ENCODE measurements at regions not wholly inside any gene's neighbourhood (a gene's known extent, or its start where the extent isn't known, plus 50 kb on each side); places are given as distances from the start of the nearest gene placed in this dataset.

DNA sequence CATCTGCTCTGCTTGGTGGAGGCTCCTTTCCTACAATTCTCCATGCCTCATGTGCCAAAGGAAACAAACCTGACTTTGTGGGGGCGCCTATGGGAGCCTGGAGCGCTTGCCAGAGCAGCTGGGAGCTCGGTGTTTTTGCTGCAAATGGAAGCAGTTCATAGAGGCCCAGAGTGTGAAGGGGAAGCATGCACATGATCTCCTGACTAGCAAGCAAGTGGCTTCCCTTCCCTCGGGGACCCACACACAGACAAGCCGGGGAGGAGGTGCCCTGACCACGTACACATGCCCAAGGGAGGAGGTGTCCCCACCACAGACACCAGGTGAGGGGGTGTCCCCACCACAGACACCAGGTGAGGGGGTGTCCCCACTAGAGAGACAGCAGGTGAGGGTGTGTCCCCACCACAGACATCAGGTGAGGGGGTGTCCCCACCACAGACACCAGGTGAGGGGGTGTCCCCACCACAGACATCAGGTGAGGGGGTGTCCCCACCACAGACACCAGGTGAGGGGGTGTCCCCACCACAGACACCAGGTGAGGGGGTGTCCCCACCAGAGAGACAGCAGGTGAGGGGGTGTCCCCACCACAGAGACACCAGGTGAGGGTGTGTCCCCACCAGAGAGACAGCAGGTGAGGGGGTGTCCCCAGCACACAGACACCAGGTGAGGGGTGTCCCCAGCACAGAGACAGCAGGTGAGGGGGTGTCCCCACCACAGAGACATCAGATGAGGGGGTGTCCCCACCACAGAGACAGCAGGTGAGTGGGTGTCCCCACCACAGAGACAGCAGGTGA, 106.8 kb downstream of the CRYAA start:
- TF ChIP-seq, protein P1, sequence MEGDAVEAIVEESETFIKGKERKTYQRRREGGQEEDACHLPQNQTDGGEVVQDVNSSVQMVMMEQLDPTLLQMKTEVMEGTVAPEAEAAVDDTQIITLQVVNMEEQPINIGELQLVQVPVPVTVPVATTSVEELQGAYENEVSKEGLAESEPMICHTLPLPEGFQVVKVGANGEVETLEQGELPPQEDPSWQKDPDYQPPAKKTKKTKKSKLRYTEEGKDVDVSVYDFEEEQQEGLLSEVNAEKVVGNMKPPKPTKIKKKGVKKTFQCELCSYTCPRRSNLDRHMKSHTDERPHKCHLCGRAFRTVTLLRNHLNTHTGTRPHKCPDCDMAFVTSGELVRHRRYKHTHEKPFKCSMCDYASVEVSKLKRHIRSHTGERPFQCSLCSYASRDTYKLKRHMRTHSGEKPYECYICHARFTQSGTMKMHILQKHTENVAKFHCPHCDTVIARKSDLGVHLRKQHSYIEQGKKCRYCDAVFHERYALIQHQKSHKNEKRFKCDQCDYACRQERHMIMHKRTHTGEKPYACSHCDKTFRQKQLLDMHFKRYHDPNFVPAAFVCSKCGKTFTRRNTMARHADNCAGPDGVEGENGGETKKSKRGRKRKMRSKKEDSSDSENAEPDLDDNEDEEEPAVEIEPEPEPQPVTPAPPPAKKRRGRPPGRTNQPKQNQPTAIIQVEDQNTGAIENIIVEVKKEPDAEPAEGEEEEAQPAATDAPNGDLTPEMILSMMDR (IDR thresholded peaks at IDR 0.05; ENCODE audit: low read depth, low read length, missing control alignments), result no peak
- in situ Hi-C loops (cut with HindIII; ENCODE audit: low sequenced_read_pairs), result no loop called here
- no peak for DNase-seq (ENCODE audit: low read depth)

DNA sequence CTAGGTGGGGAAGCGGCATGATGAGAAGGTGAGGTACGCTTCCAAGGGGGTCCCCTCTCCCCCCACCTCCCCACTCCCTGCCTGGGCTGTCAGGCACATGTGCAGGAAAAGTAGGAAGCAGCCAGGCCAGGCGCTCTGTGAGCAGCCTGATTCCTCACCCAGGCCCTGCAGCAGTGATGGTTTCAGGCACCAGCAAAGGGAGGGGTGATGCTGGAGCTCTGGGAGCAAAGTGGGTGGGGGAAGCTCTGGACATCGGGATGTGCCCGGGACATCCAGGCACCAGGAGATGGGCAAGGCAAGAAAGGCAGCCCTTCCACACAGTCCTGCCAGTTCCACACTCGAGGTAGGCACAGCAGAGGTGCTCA, 106.1 kb downstream of the CRYAA start:
- TF ChIP-seq, protein P1 (IDR thresholded peaks at IDR 0.05; ENCODE audit: low read depth, low read length, missing control alignments), result no peak
- no peak overlapping the region for H3K4me3 ChIP-seq (ENCODE audit: low read depth, low read length)
- no peak for DNase-seq (ENCODE audit: low read depth)
- in situ Hi-C loops (cut with HindIII; ENCODE audit: low sequenced_read_pairs), result no loop called here

More for the DNA sequence above, 106.8 kb downstream of the CRYAA start:
- no peak overlapping the region for H3K4me3 ChIP-seq (ENCODE audit: low read depth, low read length)

DNA sequence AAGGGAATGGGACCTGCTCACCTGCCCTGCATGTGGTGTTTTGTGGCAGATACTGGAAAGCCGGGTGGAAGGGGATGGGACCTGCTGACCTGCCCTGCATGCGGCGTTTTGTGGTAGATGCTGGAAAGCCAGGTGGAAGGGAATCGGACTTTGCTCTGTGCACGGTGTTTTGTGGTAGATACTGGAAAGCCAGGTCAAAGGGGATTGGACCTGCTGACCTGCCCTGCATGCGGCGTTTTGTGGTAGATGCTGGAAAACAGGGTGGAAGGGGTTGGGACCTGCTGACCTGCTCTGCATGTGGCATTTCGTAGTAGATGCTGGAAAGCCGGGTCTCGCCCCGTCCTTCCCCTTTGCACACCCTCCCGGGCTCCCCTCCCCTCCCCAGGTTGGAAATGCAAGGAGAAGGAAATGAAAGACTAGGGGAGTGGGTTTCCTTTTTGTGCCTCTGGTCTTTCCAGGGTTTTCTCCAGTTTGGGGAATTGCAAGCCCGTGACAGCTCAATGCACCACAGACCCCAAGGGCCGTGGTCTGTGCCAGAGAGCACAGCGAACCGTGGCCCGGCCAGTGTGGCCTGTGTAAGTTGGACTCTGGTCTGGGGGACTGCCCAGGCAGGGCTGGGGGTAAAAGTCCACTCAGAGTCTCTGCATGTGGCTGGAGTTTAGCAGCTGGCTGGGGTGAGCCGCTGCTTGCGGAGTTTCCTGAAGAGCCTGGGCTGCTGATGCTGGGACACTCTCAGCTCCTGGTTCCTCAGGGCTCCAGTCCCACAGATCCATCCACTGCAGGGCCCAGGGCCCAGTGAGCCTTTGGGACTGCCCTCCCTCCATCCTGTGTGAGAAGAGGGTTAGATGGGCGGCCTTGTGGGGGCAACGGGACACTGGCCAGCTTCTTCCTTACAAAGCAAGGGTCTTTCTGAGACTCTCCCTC, 105.5 kb downstream of the CRYAA start:
- H3K4me3 ChIP-seq (ENCODE audit: low read depth, low read length), result no peak overlapping the region
- TF ChIP-seq, protein P1 (IDR thresholded peaks at IDR 0.05; ENCODE audit: low read depth, low read length, missing control alignments), result no peak
- in situ Hi-C loops (cut with HindIII; ENCODE audit: low sequenced_read_pairs), result no loop called here
- no peak for DNase-seq (ENCODE audit: low read depth)

DNA sequence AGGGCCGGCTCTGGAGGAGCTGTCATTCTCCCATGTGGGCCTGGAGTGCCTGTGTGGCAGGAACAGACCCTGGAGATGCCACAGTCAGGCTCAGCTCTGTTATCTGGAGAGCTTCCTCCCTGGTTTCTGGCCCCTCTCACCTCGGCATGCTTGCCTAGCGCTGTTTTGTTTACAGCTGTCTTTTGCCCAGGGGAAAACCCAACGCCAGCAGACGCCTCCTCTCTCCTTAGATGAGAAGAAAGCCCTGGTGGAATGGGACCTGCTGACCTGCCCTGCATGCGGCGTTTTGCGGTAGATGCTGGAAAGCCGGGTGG, 104.9 kb downstream of the CRYAA start:
- in situ Hi-C loops (cut with HindIII; ENCODE audit: low sequenced_read_pairs), result no loop called here
- TF ChIP-seq, protein P1 (IDR thresholded peaks at IDR 0.05; ENCODE audit: low read depth, low read length, missing control alignments), result no peak
- DNase-seq (ENCODE audit: low read depth), result no peak
- no peak overlapping the region for H3K4me3 ChIP-seq (ENCODE audit: low read depth, low read length)

DNA sequence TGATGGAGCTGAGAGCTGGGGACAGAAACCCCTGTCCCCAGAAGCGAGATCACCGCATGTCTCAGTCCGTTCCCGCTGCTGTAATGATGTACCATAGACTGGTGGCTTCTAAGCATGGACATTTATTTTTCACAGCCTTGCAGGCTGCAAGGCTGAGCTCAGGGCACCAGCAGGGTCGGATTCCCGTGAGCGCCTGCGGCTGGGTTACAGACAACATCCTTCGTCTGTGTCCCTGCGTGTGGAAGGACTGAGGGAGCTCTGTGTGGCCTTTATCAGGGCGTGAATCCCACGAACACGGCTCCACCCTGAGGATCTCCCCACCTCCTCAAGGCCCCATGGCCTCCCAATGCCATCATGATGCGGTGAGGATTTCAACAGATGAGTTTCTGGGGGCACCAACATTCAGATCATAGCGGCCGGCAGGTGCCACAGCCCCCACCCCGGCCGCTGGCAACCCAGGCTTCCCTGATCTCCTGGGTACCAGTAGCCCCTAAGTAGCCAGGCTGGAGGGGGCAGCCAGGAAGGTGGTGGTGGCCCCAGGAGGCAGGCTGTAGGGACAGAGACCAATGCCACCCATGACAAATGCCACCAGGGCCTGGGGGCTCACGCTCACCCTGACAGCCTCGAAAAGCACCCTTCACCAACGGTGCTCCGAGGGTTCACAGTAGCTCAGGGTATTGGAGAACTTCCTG, 104.4 kb downstream of the CRYAA start:
- TF ChIP-seq, protein P1 (IDR thresholded peaks at IDR 0.05; ENCODE audit: low read depth, low read length, missing control alignments), result no peak
- no peak for DNase-seq (ENCODE audit: low read depth)
- in situ Hi-C loops (cut with HindIII; ENCODE audit: low sequenced_read_pairs), result no loop called here
- no peak overlapping the region for H3K4me3 ChIP-seq (ENCODE audit: low read depth, low read length)

DNA sequence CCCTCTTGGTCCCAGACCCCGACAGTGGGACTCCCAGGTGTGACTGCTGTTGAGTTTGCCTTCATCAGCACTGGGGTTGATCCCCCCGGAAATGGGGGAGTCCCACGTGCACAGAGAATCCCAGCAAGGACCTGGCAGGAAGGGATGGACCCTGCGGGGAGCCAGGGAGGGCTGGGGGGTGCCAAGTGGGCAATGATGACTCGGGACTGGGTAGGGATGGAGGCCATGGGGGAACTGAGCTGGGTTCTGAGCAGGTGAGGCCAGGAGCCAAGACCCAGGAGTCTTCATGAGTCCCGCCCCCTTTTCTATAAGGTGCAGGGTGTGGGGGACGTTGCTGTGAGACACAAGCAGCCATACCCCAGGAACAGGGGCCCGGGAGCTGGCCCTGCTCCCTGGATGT, 103.8 kb downstream of the CRYAA start:
- TF ChIP-seq, protein P1 (IDR thresholded peaks at IDR 0.05; ENCODE audit: low read depth, low read length, missing control alignments), result no peak
- no peak for DNase-seq (ENCODE audit: low read depth)
- in situ Hi-C loops (cut with HindIII; ENCODE audit: low sequenced_read_pairs), result no loop called here
- H3K4me3 ChIP-seq (ENCODE audit: low read depth, low read length), result no peak overlapping the region
